Mesothelial cell of epicardium (in vitro differentiated cells): ENCODE measurements at regions not wholly inside any gene's neighbourhood (a gene's known extent, or its start where the extent isn't known, plus 50 kb on each side); places are given as distances from the start of the nearest gene placed in this dataset.

ENCODE experiments used
- DNase-seq, 2 experiments: peaks; one replicate each; pipeline ENCODE4 v3.0.0; 2021; ENCODE audit warnings: low spot score in 2 of 2; ENCODE audit not compliant: unreplicated experiment in 2 of 2
- H3K27ac Mint-ChIP-seq: 2 replicates; pipeline ENCODE4 v1.8.0; 2021; ENCODE audit warnings: mixed read lengths
- H3K27me3 Mint-ChIP-seq: 2 replicates; pipeline ENCODE4 v1.8.0; 2021; ENCODE audit warnings: low read depth, mixed read lengths
- H3K36me3 Mint-ChIP-seq: 2 replicates; pipeline ENCODE4 v1.8.0; 2021; ENCODE audit warnings: mixed read lengths
- H3K4me1 Mint-ChIP-seq: 2 replicates; pipeline ENCODE4 v1.8.0; 2021; ENCODE audit warnings: mixed read lengths
- H3K4me3 Mint-ChIP-seq: 2 replicates; pipeline ENCODE4 v1.8.0; 2021; ENCODE audit warnings: mild to moderate bottlenecking, moderate library complexity, mixed read lengths
- H3K9me3 Mint-ChIP-seq: 2 replicates; pipeline ENCODE4 v1.8.0; 2021; ENCODE audit warnings: mixed read lengths
- CTCF ChIP-seq: fragments of 200-600 bp; sonication (generic); IDR thresholded peaks from one replicate; pipeline ENCODE4 v1.5.0; 2021; ENCODE audit warnings: antibody characterized with exemption; ENCODE audit not compliant: unreplicated experiment

- no peaks in the 10 kb centered on the region for H3K36me3 Mint-ChIP-seq
- no peaks in the 10 kb centered on the region for H3K9me3 Mint-ChIP-seq
- peaks cover 5% of the 10 kb centered on the region for H3K4me1 Mint-ChIP-seq
- H3K27me3 Mint-ChIP-seq = no peaks in the 10 kb centered on the region
- H3K27ac Mint-ChIP-seq = no peak overlapping the region
- TF ChIP-seq CTCF = no peak
- no peak overlapping the region for H3K4me3 Mint-ChIP-seq
- no peak for DNase-seq
Observed at GRCh38 chr22:34599567-34599966, 466.4 kb upstream of the ISX start.

GRCh38 chr22:34604312-34604711 lies 461.6 kb upstream of the ISX start:
- DNase-seq = no peak
- H3K36me3 Mint-ChIP-seq = no peaks in the 10 kb centered on the region
- H3K27me3 Mint-ChIP-seq = no peaks in the 10 kb centered on the region
- H3K9me3 Mint-ChIP-seq = peaks cover 5% of the 10 kb centered on the region
- TF ChIP-seq CTCF = no peak
- H3K4me1 Mint-ChIP-seq = no peaks in the 10 kb centered on the region
- H3K4me3 Mint-ChIP-seq = no peak overlapping the region
- H3K27ac Mint-ChIP-seq = no peak overlapping the region

GRCh38 chr22:34608106-34608505 lies 457.9 kb upstream of the ISX start:
- no peak overlapping the region for H3K27ac Mint-ChIP-seq
- no peaks in the 10 kb centered on the region for H3K27me3 Mint-ChIP-seq
- no peak overlapping the region for H3K4me3 Mint-ChIP-seq
- DNase-seq = no peak
- no peak for TF ChIP-seq CTCF
- H3K4me1 Mint-ChIP-seq = no peaks in the 10 kb centered on the region
- no peaks in the 10 kb centered on the region for H3K36me3 Mint-ChIP-seq
- peaks cover 5% of the 10 kb centered on the region for H3K9me3 Mint-ChIP-seq

GRCh38 chr22:34608540-34609115 lies 457.3 kb upstream of the ISX start:
- Mint-ChIP-seq H3K9me3 (peaks cover 5% of the 10 kb centered on the region), H3K27ac (no peak overlapping the region), H3K4me1 (no peaks in the 10 kb centered on the region), H3K36me3 (no peaks in the 10 kb centered on the region), H3K4me3 (no peak overlapping the region), H3K27me3 (no peaks in the 10 kb centered on the region)
- TF ChIP-seq CTCF = no peak
- DNase-seq = no peak

GRCh38 chr22:34609646-34610045 lies 456.3 kb upstream of the ISX start:
- no peaks in the 10 kb centered on the region for H3K36me3 Mint-ChIP-seq
- peaks cover 5% of the 10 kb centered on the region for H3K9me3 Mint-ChIP-seq
- TF ChIP-seq CTCF = no peak
- H3K27me3 Mint-ChIP-seq = no peaks in the 10 kb centered on the region
- H3K27ac Mint-ChIP-seq = no peak overlapping the region
- no peak for DNase-seq
- H3K4me1 Mint-ChIP-seq = no peaks in the 10 kb centered on the region
- no peak overlapping the region for H3K4me3 Mint-ChIP-seq

GRCh38 chr22:34620161-34620560 lies 445.8 kb upstream of the ISX start:
- H3K27me3 Mint-ChIP-seq = peaks cover 2% of the 10 kb centered on the region
- H3K9me3 Mint-ChIP-seq = no peaks in the 10 kb centered on the region
- H3K36me3 Mint-ChIP-seq = no peaks in the 10 kb centered on the region
- no peak overlapping the region for H3K27ac Mint-ChIP-seq
- no peak for DNase-seq
- H3K4me1 Mint-ChIP-seq = peaks cover 2% of the 10 kb centered on the region
- TF ChIP-seq CTCF = no peak
- H3K4me3 Mint-ChIP-seq = no peak overlapping the region
